ENCODE measurements at regions not wholly inside any gene's neighbourhood (a gene's known extent, or its start where the extent isn't known, plus 50 kb on each side); places are given as distances from the start of the nearest gene placed in this dataset.

GRCh38 chrX:147637190-147637589, 274.5 kb upstream of the FMR1 start:
- no peaks in the 10 kb centered on the region for H3K79me2 ChIP-seq (ENCODE audit: control insufficient read depth, insufficient read depth, low read length)
- no peak overlapping the region for H3K18ac ChIP-seq (ENCODE audit: low read length)
- no CpG with 5 or more reads among the region's 7 CpGs for WGBS (ENCODE audit: extremely low coverage, insufficient coverage, low lambda C conversion rate)
- no peaks in the 10 kb centered on the region for H3K4me1 ChIP-seq (ENCODE audit: control insufficient read depth, low read depth, low read length)
- no peak overlapping the region for H3K9ac ChIP-seq (ENCODE audit: low read length)
- no peak overlapping the region for H3K56ac ChIP-seq (ENCODE audit: low read length)
- no peak overlapping the region for H2BK15ac ChIP-seq (replicated peaks; ENCODE audit: low read depth)
- H3K4ac ChIP-seq (ENCODE audit: low read depth, low read length): no peak overlapping the region
- H2BK120ac ChIP-seq (ENCODE audit: low read depth, low read length): no peak overlapping the region
- H4K5ac ChIP-seq (ENCODE audit: low read length): no peak overlapping the region
- no peak overlapping the region for H4K8ac ChIP-seq (ENCODE audit: low read depth, low read length)
- no peak for DNase-seq
- H3K4me2 ChIP-seq (ENCODE audit: low read length): no peak overlapping the region
- H3K23ac ChIP-seq (ENCODE audit: low read length): no peak overlapping the region
- H2AK5ac ChIP-seq (ENCODE audit: low read length): no peak overlapping the region
- no peak overlapping the region for H3K4me3 ChIP-seq (ENCODE audit: low read length)
- H3K27me3 ChIP-seq (ENCODE audit: insufficient read depth, low read length, poor library complexity): no peaks in the 10 kb centered on the region
- no peak overlapping the region for H2BK5ac ChIP-seq (ENCODE audit: low read length)
- H3K36me3 ChIP-seq (ENCODE audit: control insufficient read depth, insufficient read depth, low read length): no peaks in the 10 kb centered on the region
- no peak overlapping the region for H3K27ac ChIP-seq (ENCODE audit: low read depth, low read length)
- H3K79me1 ChIP-seq (ENCODE audit: low read length): no peaks in the 10 kb centered on the region

DNA sequence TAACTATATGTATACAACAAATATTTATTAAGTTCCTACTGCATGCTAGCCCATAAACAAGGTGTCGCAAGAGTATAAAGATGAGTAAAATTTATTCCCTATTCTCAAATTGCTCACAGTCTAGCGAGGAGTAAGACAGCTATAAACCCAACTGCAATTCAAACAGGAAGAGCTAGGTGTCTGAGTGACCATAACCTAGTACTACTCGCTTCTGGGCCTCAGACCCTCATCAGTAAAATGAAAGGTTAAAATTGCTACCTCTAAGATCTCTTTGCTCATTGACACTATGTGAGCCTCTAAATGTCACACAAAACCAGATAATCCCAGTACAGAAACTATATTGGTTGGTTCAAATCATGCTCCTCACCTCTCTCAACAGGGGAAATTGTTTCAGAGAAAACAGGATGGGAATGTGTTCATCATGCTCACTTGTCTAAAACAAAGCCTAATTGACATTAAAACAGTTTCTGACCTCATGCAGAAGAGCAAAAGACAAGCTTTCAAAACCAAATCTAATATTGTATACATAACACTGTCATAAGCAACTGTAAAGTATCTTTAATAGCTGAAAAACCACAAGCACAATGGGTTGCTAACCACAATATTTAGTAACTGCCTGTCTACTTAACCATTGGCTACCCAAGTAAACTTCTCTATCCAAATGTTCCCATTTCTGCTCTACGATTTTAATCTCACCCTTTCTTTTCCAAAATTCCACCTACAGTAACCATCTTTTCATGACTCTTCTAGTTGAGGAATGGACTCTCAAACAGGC, 264.6 kb upstream of the FMR1 start:
- no peak overlapping the region for H2AK5ac ChIP-seq (ENCODE audit: low read length)
- H3K18ac ChIP-seq (ENCODE audit: low read length): no peak overlapping the region
- H3K56ac ChIP-seq (ENCODE audit: low read length): no peak overlapping the region
- H3K36me3 ChIP-seq (ENCODE audit: control insufficient read depth, insufficient read depth, low read length): no peaks in the 10 kb centered on the region
- H3K9ac ChIP-seq (ENCODE audit: low read length): no peak overlapping the region
- no peak overlapping the region for H2BK120ac ChIP-seq (ENCODE audit: low read depth, low read length)
- H3K27ac ChIP-seq (ENCODE audit: low read depth, low read length): no peak overlapping the region
- no peak overlapping the region for H4K8ac ChIP-seq (ENCODE audit: low read depth, low read length)
- no peak overlapping the region for H3K4me2 ChIP-seq (ENCODE audit: low read length)
- H3K79me2 ChIP-seq (ENCODE audit: control insufficient read depth, insufficient read depth, low read length): no peaks in the 10 kb centered on the region
- no CpG with 5 or more reads among the region's 4 CpGs for WGBS (ENCODE audit: extremely low coverage, insufficient coverage, low lambda C conversion rate)
- H4K5ac ChIP-seq (ENCODE audit: low read length): no peak overlapping the region
- H3K27me3 ChIP-seq (ENCODE audit: insufficient read depth, low read length, poor library complexity): no peaks in the 10 kb centered on the region
- no peak for DNase-seq
- no peak overlapping the region for H3K23ac ChIP-seq (ENCODE audit: low read length)
- H3K4me1 ChIP-seq (ENCODE audit: control insufficient read depth, low read depth, low read length): no peaks in the 10 kb centered on the region
- H2BK5ac ChIP-seq (ENCODE audit: low read length): no peak overlapping the region
- H2BK15ac ChIP-seq (replicated peaks; ENCODE audit: low read depth): no peak overlapping the region
- H3K79me1 ChIP-seq (ENCODE audit: low read length): no peaks in the 10 kb centered on the region
- H3K4ac ChIP-seq (ENCODE audit: low read depth, low read length): no peak overlapping the region
- no peak overlapping the region for H3K4me3 ChIP-seq (ENCODE audit: low read length)

DNA sequence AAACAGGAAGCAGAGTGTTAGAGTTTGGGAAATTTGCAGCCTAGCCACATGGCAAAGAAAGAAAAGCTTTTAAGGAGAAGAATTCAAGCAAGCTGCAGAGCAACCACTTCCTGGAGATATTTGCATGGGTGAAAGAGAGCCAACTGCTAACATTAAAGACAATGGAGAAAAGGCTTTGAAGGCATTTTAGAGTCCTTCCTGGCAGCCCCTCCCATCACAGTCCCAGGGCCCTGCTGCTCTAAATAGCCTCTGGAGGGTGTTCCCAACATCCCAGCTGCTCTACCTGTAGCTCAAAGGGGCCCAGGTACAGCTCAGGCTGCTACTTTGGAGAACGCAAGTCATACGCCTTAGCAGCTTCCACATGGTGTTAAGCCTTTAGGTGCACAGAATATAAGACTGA, 235.9 kb upstream of the FMR1 start:
- no peaks in the 10 kb centered on the region for H3K79me1 ChIP-seq (ENCODE audit: low read length)
- no peak overlapping the region for H3K18ac ChIP-seq (ENCODE audit: low read length)
- H2BK15ac ChIP-seq (replicated peaks; ENCODE audit: low read depth): no peak overlapping the region
- H3K4ac ChIP-seq (ENCODE audit: low read depth, low read length): no peak overlapping the region
- DNase-seq: peak; percentile 16
- H4K8ac ChIP-seq (ENCODE audit: low read depth, low read length): no peak overlapping the region
- no peaks in the 10 kb centered on the region for H3K36me3 ChIP-seq (ENCODE audit: control insufficient read depth, insufficient read depth, low read length)
- no peak overlapping the region for H3K4me3 ChIP-seq (ENCODE audit: low read length)
- WGBS (ENCODE audit: extremely low coverage, insufficient coverage, low lambda C conversion rate): no CpG with 5 or more reads among the region's 2 CpGs
- H2AK5ac ChIP-seq (ENCODE audit: low read length): no peak overlapping the region
- no peaks in the 10 kb centered on the region for H3K79me2 ChIP-seq (ENCODE audit: control insufficient read depth, insufficient read depth, low read length)
- no peak overlapping the region for H3K23ac ChIP-seq (ENCODE audit: low read length)
- no peak overlapping the region for H4K5ac ChIP-seq (ENCODE audit: low read length)
- H3K56ac ChIP-seq (ENCODE audit: low read length): no peak overlapping the region
- no peak overlapping the region for H2BK5ac ChIP-seq (ENCODE audit: low read length)
- H3K9ac ChIP-seq (ENCODE audit: low read length): no peak overlapping the region
- H3K27me3 ChIP-seq (ENCODE audit: insufficient read depth, low read length, poor library complexity): no peaks in the 10 kb centered on the region
- no peak overlapping the region for H2BK120ac ChIP-seq (ENCODE audit: low read depth, low read length)
- no peak overlapping the region for H3K27ac ChIP-seq (ENCODE audit: low read depth, low read length)
- H3K4me2 ChIP-seq (ENCODE audit: low read length): no peak overlapping the region
- no peaks in the 10 kb centered on the region for H3K4me1 ChIP-seq (ENCODE audit: control insufficient read depth, low read depth, low read length)

GRCh38 chrX:147679356-147680005, 232.2 kb upstream of the FMR1 start:
- H3K9ac ChIP-seq (ENCODE audit: low read length): no peak overlapping the region
- H3K56ac ChIP-seq (ENCODE audit: low read length): no peak overlapping the region
- H3K36me3 ChIP-seq (ENCODE audit: control insufficient read depth, insufficient read depth, low read length): no peaks in the 10 kb centered on the region
- H4K8ac ChIP-seq (ENCODE audit: low read depth, low read length): no peak overlapping the region
- H3K4me3 ChIP-seq (ENCODE audit: low read length): no peak overlapping the region
- H3K27ac ChIP-seq (ENCODE audit: low read depth, low read length): no peak overlapping the region
- H3K4me2 ChIP-seq (ENCODE audit: low read length): no peak overlapping the region
- H3K18ac ChIP-seq (ENCODE audit: low read length): no peak overlapping the region
- H2AK5ac ChIP-seq (ENCODE audit: low read length): no peak overlapping the region
- no peak overlapping the region for H3K4ac ChIP-seq (ENCODE audit: low read depth, low read length)
- H3K4me1 ChIP-seq (ENCODE audit: control insufficient read depth, low read depth, low read length): no peaks in the 10 kb centered on the region
- H3K23ac ChIP-seq (ENCODE audit: low read length): no peak overlapping the region
- no peaks in the 10 kb centered on the region for H3K79me2 ChIP-seq (ENCODE audit: control insufficient read depth, insufficient read depth, low read length)
- H3K79me1 ChIP-seq (ENCODE audit: low read length): no peaks in the 10 kb centered on the region
- no peak overlapping the region for H2BK15ac ChIP-seq (replicated peaks; ENCODE audit: low read depth)
- no CpG with 5 or more reads among the region's 5 CpGs for WGBS (ENCODE audit: extremely low coverage, insufficient coverage, low lambda C conversion rate)
- no peak overlapping the region for H2BK5ac ChIP-seq (ENCODE audit: low read length)
- no peaks in the 10 kb centered on the region for H3K27me3 ChIP-seq (ENCODE audit: insufficient read depth, low read length, poor library complexity)
- H2BK120ac ChIP-seq (ENCODE audit: low read depth, low read length): no peak overlapping the region
- DNase-seq: no peak
- H4K5ac ChIP-seq (ENCODE audit: low read length): no peak overlapping the region

DNA sequence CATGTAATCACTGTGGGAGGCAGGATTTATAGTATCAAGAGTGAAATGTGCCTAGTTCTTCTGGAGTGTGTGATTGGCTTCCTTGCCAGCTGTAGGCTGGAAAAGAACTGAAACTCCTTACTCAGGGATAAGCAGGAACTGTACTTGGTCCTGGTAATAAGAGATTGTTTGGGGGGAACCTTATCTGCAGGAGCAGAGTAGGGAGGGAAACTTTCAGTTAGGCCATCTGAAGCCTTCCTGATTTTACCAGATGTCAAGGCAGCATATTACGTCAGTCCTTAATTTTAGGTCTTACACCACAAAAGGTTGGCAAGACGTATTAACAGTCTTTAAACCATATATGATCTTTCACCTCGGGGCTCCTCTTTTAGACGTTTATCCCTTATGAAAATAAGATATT, 231.5 kb upstream of the FMR1 start:
- H2BK15ac ChIP-seq (replicated peaks; ENCODE audit: low read depth): no peak overlapping the region
- no peaks in the 10 kb centered on the region for H3K79me2 ChIP-seq (ENCODE audit: control insufficient read depth, insufficient read depth, low read length)
- no peak overlapping the region for H2BK5ac ChIP-seq (ENCODE audit: low read length)
- no peaks in the 10 kb centered on the region for H3K4me1 ChIP-seq (ENCODE audit: control insufficient read depth, low read depth, low read length)
- no peak overlapping the region for H3K18ac ChIP-seq (ENCODE audit: low read length)
- DNase-seq: no peak
- H3K79me1 ChIP-seq (ENCODE audit: low read length): no peaks in the 10 kb centered on the region
- H3K36me3 ChIP-seq (ENCODE audit: control insufficient read depth, insufficient read depth, low read length): no peaks in the 10 kb centered on the region
- no peak overlapping the region for H3K27ac ChIP-seq (ENCODE audit: low read depth, low read length)
- H2BK120ac ChIP-seq (ENCODE audit: low read depth, low read length): no peak overlapping the region
- no peak overlapping the region for H4K5ac ChIP-seq (ENCODE audit: low read length)
- H3K27me3 ChIP-seq (ENCODE audit: insufficient read depth, low read length, poor library complexity): no peaks in the 10 kb centered on the region
- H2AK5ac ChIP-seq (ENCODE audit: low read length): no peak overlapping the region
- H4K8ac ChIP-seq (ENCODE audit: low read depth, low read length): no peak overlapping the region
- H3K4me2 ChIP-seq (ENCODE audit: low read length): no peak overlapping the region
- WGBS (ENCODE audit: extremely low coverage, insufficient coverage, low lambda C conversion rate): no CpG with 5 or more reads among the region's 4 CpGs
- H3K4me3 ChIP-seq (ENCODE audit: low read length): no peak overlapping the region
- H3K4ac ChIP-seq (ENCODE audit: low read depth, low read length): no peak overlapping the region
- H3K9ac ChIP-seq (ENCODE audit: low read length): no peak overlapping the region
- no peak overlapping the region for H3K23ac ChIP-seq (ENCODE audit: low read length)
- H3K56ac ChIP-seq (ENCODE audit: low read length): no peak overlapping the region

All from mesendoderm (in vitro differentiated cells).